ENCODE measurements at regions not wholly inside any gene's neighbourhood (a gene's known extent, or its start where the extent isn't known, plus 50 kb on each side); places are given as distances from the start of the nearest gene placed in this dataset.

DNA sequence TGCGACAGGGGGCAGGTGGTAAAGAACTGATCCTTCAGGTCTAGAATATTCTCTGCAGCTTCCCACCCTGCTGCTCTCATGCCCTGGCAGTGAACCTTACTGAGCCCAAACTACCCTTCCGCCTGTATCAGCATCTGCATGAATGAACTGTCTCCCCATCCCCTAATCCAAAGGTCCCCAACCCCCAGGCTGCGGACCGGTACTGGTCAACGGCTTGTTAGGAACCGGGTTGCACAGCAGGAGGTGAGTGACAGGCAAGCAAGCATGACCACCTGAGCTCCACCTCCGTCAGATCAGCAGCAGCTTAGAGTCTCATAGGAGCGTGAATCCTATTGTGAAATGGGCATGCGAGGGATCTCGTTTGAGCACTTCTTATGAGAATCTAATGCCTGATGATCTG lies 58.2 kb upstream of the LMO1 start:
- intact Hi-C loops (cut with micrococcal nuclease): no loop called here
- TF ChIP-seq MYC (IDR thresholded peaks at IDR 0.05; ENCODE audit: low read depth, low read length): no peak
- no peak for TF ChIP-seq FOS (IDR thresholded peaks at IDR 0.05; ENCODE audit: borderline replicate concordance, insufficient read depth, low read length)
- no peak for TF ChIP-seq GATA2 (IDR thresholded peaks at IDR 0.05; ENCODE audit: insufficient read depth, insufficient read length, low read depth, low read length)
- TF ChIP-seq EZH2 (IDR thresholded peaks at IDR 0.05; ENCODE audit: borderline replicate concordance, low read depth, low read length, severe bottlenecking): no peak
- TF ChIP-seq, protein P1, sequence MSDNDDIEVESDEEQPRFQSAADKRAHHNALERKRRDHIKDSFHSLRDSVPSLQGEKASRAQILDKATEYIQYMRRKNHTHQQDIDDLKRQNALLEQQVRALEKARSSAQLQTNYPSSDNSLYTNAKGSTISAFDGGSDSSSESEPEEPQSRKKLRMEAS (IDR thresholded peaks at IDR 0.05; ENCODE audit: insufficient read depth, insufficient read length): no peak
- no peak for TF ChIP-seq POLR2A (IDR thresholded peaks at IDR 0.05; ENCODE audit: low read depth, low read length)
- no peak for TF ChIP-seq JUN (IDR thresholded peaks at IDR 0.05; ENCODE audit: borderline replicate concordance, insufficient read depth, insufficient read length, low read depth)
- no peak for TF ChIP-seq POLR2AphosphoS5 (IDR thresholded peaks at IDR 0.05; ENCODE audit: insufficient read depth, low read depth, low read length)
- TF ChIP-seq, protein P2, sequence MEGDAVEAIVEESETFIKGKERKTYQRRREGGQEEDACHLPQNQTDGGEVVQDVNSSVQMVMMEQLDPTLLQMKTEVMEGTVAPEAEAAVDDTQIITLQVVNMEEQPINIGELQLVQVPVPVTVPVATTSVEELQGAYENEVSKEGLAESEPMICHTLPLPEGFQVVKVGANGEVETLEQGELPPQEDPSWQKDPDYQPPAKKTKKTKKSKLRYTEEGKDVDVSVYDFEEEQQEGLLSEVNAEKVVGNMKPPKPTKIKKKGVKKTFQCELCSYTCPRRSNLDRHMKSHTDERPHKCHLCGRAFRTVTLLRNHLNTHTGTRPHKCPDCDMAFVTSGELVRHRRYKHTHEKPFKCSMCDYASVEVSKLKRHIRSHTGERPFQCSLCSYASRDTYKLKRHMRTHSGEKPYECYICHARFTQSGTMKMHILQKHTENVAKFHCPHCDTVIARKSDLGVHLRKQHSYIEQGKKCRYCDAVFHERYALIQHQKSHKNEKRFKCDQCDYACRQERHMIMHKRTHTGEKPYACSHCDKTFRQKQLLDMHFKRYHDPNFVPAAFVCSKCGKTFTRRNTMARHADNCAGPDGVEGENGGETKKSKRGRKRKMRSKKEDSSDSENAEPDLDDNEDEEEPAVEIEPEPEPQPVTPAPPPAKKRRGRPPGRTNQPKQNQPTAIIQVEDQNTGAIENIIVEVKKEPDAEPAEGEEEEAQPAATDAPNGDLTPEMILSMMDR (IDR thresholded peaks at IDR 0.05; ENCODE audit: extremely low read depth in 1 of 2, insufficient read depth in 1 of 2, low read depth in 1 of 2, low read length in 2 of 2): no peak
- ChIA-PET CTCF (no interaction called here), POLR2A (no interaction called here)
- dilution Hi-C loops (cut with MboI; ENCODE audit: extremely low pct_ligation_motif_present, low sequenced_read_pairs): no loop called here
- H3K4me2 ChIP-seq (ENCODE audit: insufficient read depth, low read length): no peak overlapping the region
- H3K27me3 ChIP-seq (ENCODE audit: control insufficient read depth in 2 of 2, insufficient read depth in 2 of 2, low read length in 2 of 2): no peaks in the 10 kb centered on the region
- H4K20me1 ChIP-seq (replicated peaks; ENCODE audit: control insufficient read depth, extremely low read depth, insufficient read depth, low read length): no peaks in the 10 kb centered on the region
- no peak overlapping the region for H3K4me3 ChIP-seq (replicated peaks in 1 of 3; ENCODE audit: insufficient read depth in 1 of 3, low read depth in 1 of 3, low read length in 3 of 3)
- DNase-seq (ENCODE audit: low read depth, low spot score): no peak
- H3K27ac ChIP-seq (ENCODE audit: insufficient read depth, low read depth, low read length): no peak overlapping the region
- BruUV-seq (replicated peaks): no TSS peak
- no peak overlapping the region for H2AFZ ChIP-seq (ENCODE audit: low read depth, low read length)
- no peaks in the 10 kb centered on the region for H3K4me1 ChIP-seq (ENCODE audit: control insufficient read depth, extremely low read depth, insufficient read depth, low read length)
- no peaks in the 10 kb centered on the region for H3K79me2 ChIP-seq (ENCODE audit: control insufficient read depth, insufficient read depth, low read length)
- H3K9me1 ChIP-seq (replicated peaks; ENCODE audit: control insufficient read depth, extremely low read depth, insufficient read depth, low read length): no peaks in the 10 kb centered on the region
- no peak overlapping the region for H3K9ac ChIP-seq (replicated peaks; ENCODE audit: extremely low read depth, insufficient read depth, low read length)
- FAIRE-seq: no peak
- no peaks in the 10 kb centered on the region for H3K9me3 ChIP-seq (replicated peaks; ENCODE audit: control insufficient read depth, insufficient read depth, low read length)
- H3K36me3 ChIP-seq (ENCODE audit: control insufficient read depth in 2 of 2, extremely low read depth in 1 of 2, insufficient read depth in 2 of 2, low read length in 2 of 2): no peaks in the 10 kb centered on the region
